ENCODE measurements at regions not wholly inside any gene's neighbourhood (a gene's known extent, or its start where the extent isn't known, plus 50 kb on each side); places are given as distances from the start of the nearest gene placed in this dataset.

- H3K27me3 ChIP-seq, result no peaks in the 10 kb centered on the region
- TF ChIP-seq POLR2A (IDR thresholded peaks at IDR 0.05), result no peak
- TF ChIP-seq CTCF (IDR thresholded peaks at IDR 0.05), result no peak
- intact Hi-C loops (cut with DNase I), result loop anchor here in 1 of 2 donors (5.0 kb wide), 1 partner anchor 317 kb away; no protein-coding TSS in a partner anchor
Measured at GRCh38 chr2:118535171-118535817, 312.2 kb downstream of the EN1 start.

GRCh38 chr2:118530976-118531375, 316.5 kb downstream of the EN1 start:
- intact Hi-C loops (cut with DNase I), result no loop called here
- Histone ChIP-seq H3K9me3 (replicated peaks in 1 of 3) (no peaks in the 10 kb centered on the region), H3K27ac (no peak overlapping the region), H3K4me3 (no peak overlapping the region), H3K27me3 (no peaks in the 10 kb centered on the region), H3K4me1 (replicated peaks in 1 of 2) (no peaks in the 10 kb centered on the region), H3K36me3 (replicated peaks in 1 of 2) (no peaks in the 10 kb centered on the region)
- TF ChIP-seq POLR2A (IDR thresholded peaks at IDR 0.05) (no peak), CTCF (IDR thresholded peaks at IDR 0.05) (no peak)
- 43 to 57% (median 47%) methylated on average over 6 of the region's 6 CpGs for WGBS, 4 donors
- DNase-seq, result no peak

More at GRCh38 chr2:118535171-118535817, 312.2 kb downstream of the EN1 start:
- H3K27ac ChIP-seq, result no peak overlapping the region
- H3K9me3 ChIP-seq (replicated peaks in 1 of 3), result no peaks in the 10 kb centered on the region
- no peak overlapping the region for H3K4me3 ChIP-seq
- no peak for DNase-seq
- H3K36me3 ChIP-seq (replicated peaks in 1 of 2), result no peaks in the 10 kb centered on the region
- WGBS, 4 donors, result 65 to 74% (median 68%) methylated on average over 5 to 7 of the region's 7 CpGs
- H3K4me1 ChIP-seq (replicated peaks in 1 of 2), result no peaks in the 10 kb centered on the region

GRCh38 chr2:118529908-118530599, 317.4 kb downstream of the EN1 start:
- 16 to 20% (median 18%) methylated on average over 5 of the region's 5 CpGs for WGBS, 4 donors
- TF ChIP-seq CTCF (IDR thresholded peaks at IDR 0.05) (no peak), POLR2A (IDR thresholded peaks at IDR 0.05) (no peak)
- H3K27ac ChIP-seq, result no peak overlapping the region

GRCh38 chr2:118527571-118527970, 319.9 kb downstream of the EN1 start:
- H3K27me3 ChIP-seq, result no peaks in the 10 kb centered on the region
- H3K36me3 ChIP-seq (replicated peaks in 1 of 2), result no peaks in the 10 kb centered on the region
- no peak for DNase-seq
- no peaks in the 10 kb centered on the region for H3K9me3 ChIP-seq (replicated peaks in 1 of 3)
- WGBS, 4 donors, result 43 to 69% (median 63%) methylated on average over 4 of the region's 4 CpGs
- no peak overlapping the region for H3K27ac ChIP-seq
- no peak for TF ChIP-seq CTCF (IDR thresholded peaks at IDR 0.05)
- no peak for TF ChIP-seq POLR2A (IDR thresholded peaks at IDR 0.05)
- no peaks in the 10 kb centered on the region for H3K4me1 ChIP-seq (replicated peaks in 1 of 2)
- intact Hi-C loops (cut with DNase I), result no loop called here
- H3K4me3 ChIP-seq, result no peak overlapping the region

More at GRCh38 chr2:118529908-118530599, 317.4 kb downstream of the EN1 start:
- intact Hi-C loops (cut with DNase I), result no loop called here
- DNase-seq, result no peak
- H3K4me1 ChIP-seq (replicated peaks in 1 of 2), result no peaks in the 10 kb centered on the region
- no peaks in the 10 kb centered on the region for H3K27me3 ChIP-seq
- no peaks in the 10 kb centered on the region for H3K9me3 ChIP-seq (replicated peaks in 1 of 3)
- no peak overlapping the region for H3K4me3 ChIP-seq
- H3K36me3 ChIP-seq (replicated peaks in 1 of 2), result no peaks in the 10 kb centered on the region

Data from adrenal gland (tissue), 9 donors.